Fibroblast of mammary gland (primary cell): ENCODE measurements at regions not wholly inside any gene's neighbourhood (a gene's known extent, or its start where the extent isn't known, plus 50 kb on each side); places are given as distances from the start of the nearest gene placed in this dataset.

Experiments used
- DNase-seq: peaks from one replicate; pipeline ENCODE4 v3.0.0-alpha.2; 2010; ENCODE audit warnings: low read depth
- H3K4me3 ChIP-seq: 2 replicates; pipeline ENCODE4 v1.5.1; 2011; ENCODE audit warnings: low read depth, mild to moderate bottlenecking, low read length, moderate library complexity; ENCODE audit not compliant: control insufficient read depth
- TF ChIP-seq, protein P1 (sequence below): conservative IDR thresholded peaks from 2 replicates; pipeline ENCODE4 v1.5.1; 2011; ENCODE audit warnings: low read depth, low read length, inconsistent platforms; ENCODE audit not compliant: control insufficient read depth, insufficient read depth

DNA sequence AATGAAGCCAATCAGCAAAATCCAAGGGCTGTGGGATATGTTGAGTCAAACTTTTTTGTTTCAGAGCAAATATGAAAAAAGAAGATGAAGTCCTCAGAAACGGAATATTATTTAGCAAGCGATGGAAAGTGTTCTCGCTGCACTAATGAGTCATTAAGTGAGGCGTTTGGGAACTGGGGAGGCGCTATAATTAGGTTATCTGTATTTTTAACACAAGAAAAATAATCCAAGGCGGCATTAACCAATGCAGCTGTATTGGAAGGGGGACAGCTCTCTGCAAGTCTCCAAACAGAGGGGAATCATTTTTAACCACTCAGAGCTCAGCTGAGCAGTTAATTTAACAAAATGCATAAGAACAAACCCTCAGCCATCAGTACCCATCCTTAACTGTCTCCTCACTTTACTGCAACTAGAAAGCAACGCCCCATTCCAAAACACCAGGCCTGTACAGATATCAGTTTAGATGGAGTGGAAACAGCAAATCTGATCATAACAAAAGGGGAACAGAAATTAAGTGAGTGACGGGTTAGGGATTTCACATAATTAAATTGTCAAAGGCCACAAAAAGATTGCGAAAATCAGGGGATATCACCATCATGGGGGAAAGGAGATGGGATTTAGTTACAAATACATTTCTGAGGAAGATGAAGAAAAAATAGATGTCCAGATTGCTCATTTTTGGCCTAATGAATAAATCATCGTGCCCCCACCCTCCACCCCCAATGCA is 211.0 kb upstream of the TOX3 start:
- TF ChIP-seq, protein P1, sequence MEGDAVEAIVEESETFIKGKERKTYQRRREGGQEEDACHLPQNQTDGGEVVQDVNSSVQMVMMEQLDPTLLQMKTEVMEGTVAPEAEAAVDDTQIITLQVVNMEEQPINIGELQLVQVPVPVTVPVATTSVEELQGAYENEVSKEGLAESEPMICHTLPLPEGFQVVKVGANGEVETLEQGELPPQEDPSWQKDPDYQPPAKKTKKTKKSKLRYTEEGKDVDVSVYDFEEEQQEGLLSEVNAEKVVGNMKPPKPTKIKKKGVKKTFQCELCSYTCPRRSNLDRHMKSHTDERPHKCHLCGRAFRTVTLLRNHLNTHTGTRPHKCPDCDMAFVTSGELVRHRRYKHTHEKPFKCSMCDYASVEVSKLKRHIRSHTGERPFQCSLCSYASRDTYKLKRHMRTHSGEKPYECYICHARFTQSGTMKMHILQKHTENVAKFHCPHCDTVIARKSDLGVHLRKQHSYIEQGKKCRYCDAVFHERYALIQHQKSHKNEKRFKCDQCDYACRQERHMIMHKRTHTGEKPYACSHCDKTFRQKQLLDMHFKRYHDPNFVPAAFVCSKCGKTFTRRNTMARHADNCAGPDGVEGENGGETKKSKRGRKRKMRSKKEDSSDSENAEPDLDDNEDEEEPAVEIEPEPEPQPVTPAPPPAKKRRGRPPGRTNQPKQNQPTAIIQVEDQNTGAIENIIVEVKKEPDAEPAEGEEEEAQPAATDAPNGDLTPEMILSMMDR = no peak
- no peak for DNase-seq
- H3K4me3 ChIP-seq = no peak overlapping the region

DNA sequence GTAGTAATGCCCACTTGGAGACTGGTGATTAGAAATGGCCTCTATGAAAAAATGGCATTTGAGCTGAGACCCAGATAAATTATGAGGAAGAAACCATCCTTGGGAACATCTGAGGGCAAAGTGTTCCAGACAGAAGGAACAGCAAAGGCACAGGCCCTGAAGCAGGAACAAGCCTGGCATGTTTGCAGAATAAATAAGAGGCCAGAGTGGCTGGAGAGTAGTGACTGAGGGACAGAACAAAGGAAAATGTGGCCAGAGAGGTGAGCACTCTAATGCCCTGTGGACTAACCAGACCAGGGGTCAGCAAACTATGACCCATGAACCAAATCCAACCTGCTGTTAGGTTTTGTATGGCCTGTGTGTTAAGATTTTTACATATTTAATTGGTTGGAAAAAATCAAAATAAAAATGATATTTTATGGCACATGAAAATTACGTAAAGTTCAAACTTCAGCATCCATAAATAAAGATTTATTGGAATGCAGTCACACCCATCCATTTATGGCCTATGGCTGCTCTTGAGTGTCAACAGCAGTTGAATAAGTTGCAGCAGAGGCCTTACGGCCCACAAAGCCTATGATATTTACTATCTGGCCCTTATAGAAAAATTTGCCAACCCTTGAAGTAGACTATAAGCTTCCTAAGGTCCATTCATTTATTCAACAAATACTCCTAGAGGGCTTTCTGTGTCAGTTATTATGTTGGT is 210.0 kb upstream of the TOX3 start:
- no peak for DNase-seq
- TF ChIP-seq, protein P1 = no peak
- no peak overlapping the region for H3K4me3 ChIP-seq

DNA sequence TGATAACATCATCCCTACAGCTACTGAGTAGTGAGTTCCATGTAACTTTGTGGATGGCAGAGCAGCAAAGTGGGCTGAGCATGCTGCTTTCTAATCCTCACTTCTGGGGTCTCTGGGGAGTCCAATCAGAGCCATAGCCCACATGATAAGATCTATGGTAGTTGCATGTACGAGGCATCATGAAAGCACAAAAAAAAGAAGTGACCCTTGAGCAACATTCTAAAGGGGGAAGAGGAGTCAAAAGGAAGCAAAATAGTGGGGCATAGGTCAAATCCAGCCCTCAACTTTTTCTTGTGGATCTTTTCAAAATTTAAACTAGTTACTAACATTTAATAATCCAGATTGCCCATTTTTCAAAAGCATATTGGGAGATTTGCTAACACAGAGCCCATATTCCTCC is 208.5 kb upstream of the TOX3 start:
- no peak overlapping the region for H3K4me3 ChIP-seq
- TF ChIP-seq, protein P1 = no peak
- no peak for DNase-seq

DNA sequence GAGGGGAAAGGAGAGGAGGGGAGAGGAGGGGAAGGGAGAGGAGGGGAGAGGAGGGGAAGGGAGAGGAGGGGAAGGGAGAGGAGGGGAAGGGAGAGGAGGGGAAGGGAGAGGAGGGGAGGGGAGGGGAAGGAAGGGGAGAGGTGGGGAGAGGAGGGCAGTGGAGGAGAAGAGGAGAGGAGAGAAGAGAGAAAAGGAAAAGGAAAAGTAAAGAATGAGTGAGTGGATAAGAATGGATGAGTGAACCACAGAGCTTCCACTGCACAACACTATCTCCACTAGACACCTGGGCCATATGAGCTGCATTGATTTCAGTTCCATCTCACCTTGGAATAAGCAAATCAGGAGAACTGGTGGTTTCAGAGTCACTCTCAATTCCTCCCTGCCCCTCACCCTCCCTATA is 204.1 kb upstream of the TOX3 start:
- no peak overlapping the region for H3K4me3 ChIP-seq
- TF ChIP-seq, protein P1 = no peak
- DNase-seq = no peak

DNA sequence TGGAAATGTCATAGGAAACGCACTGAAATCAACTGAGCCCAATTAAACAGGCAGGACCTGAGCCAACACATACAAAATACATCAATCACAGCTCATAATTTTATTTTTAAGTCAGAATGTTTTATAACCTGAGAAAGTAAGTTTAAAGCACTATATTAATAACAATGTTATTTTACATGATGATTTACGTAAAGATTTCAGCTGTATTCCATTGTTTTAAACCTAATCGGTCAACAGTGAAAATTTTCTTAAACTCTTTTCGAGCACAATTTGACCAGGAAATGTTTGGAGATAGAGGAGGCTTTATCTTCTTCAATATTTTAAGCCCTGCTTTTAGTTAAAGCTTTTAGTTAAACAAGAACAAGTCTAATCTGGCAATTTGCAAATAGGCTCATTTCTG is 201.8 kb upstream of the TOX3 start:
- TF ChIP-seq, protein P1 = no peak
- H3K4me3 ChIP-seq = no peak overlapping the region

DNA sequence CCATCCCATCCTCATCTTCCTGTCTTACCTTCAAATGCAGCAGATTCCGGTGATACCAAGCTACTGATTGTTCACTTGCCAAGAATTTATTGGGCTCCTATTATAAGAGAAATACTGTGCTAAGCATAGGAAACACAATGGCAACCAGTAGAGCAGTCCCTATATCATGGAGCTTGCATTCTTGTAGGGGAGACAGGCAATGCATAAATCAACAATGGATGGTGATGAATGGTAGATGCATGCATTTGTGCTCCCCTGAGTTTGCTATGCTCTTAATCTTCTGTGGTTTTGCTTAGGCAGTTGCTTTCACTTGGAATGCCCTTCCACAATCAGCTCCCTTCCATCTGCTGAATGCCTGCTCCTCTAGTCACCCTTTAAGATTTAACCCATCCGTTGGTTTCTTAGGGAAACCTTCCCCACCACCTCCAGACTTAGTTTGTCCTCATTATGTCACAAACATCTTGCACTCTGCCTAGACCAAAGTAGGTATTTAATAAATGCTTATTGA is 200.2 kb upstream of the TOX3 start:
- TF ChIP-seq, protein P1 = no peak
- no peak overlapping the region for H3K4me3 ChIP-seq
- DNase-seq = no peak

More for the DNA sequence above, 201.8 kb upstream of the TOX3 start:
- DNase-seq = no peak
